ENCODE measurements at regions not wholly inside any gene's neighbourhood (a gene's known extent, or its start where the extent isn't known, plus 50 kb on each side); places are given as distances from the start of the nearest gene placed in this dataset.

GRCh38 chr14:95024380-95024779 is 132.9 kb downstream of the DICER1 start:
- TF ChIP-seq CTCF (IDR thresholded peaks at IDR 0.05) (no peak), POLR2AphosphoS5 (IDR thresholded peaks at IDR 0.05; ENCODE audit: low read depth, low read length) (no peak)
